GM12878 (cell line): ENCODE measurements at regions not wholly inside any gene's neighbourhood (a gene's known extent, or its start where the extent isn't known, plus 50 kb on each side); places are given as distances from the start of the nearest gene placed in this dataset.
A peak's percentile ranks its signal among the peaks of the same experiment; 100 is the strongest.

Source experiments
- ATAC-seq: fragments of 200-7000 bp; cut with Tn5 transposase; 3 replicates; pipeline ENCODE4 v1.9.1; 2020; ENCODE audit warnings: mild to moderate bottlenecking, moderate library complexity
- BruUV-seq: library from RNA; stranded (reverse); fragments of 400-500 nt; replicated peaks from 2 replicates; lab custom pipeline; 2021; lab: Mats Ljungman, UMichigan
- CTCF ChIA-PET: fragments of 300-600 bp; sonication (Branson Sonifier 250); formaldehyde crosslinking; extraction: SDS; loops from one replicate; lab custom pipeline; 2021; ENCODE audit warnings: inconsistent platforms; lab: Yijun Ruan, JAX
- POLR2A ChIA-PET: fragments of 350-600 bp; formaldehyde crosslinking; extraction: SDS; loops from one replicate; lab custom pipeline; 2021; ENCODE audit warnings: inconsistent platforms; lab: Charles Lee
- RAD21 ChIA-PET: fragments of 300-600 bp; sonication (Branson Sonifier 250); formaldehyde crosslinking; loops from one replicate; lab custom pipeline; 2023; ENCODE audit warnings: antibody characterized with exemption; ENCODE audit not compliant: unreplicated experiment; lab: Charles Lee
- SMC1A ChIA-PET: fragments of 300-600 bp; sonication (Branson Sonifier 250); formaldehyde crosslinking; loops from one replicate; lab custom pipeline; 2023; ENCODE audit not compliant: unreplicated experiment, uncharacterized antibody; lab: Charles Lee
- DNase-seq: peaks from one replicate; pipeline ENCODE4 v3.0.0-alpha.2; 2011; ENCODE audit warnings: low read depth, low spot score
- FAIRE-seq: peaks from 3 replicates; lab custom pipeline; 2011; peaks lifted over from hg19 to GRCh38; lab: Jason Lieb, UNC
- H2AFZ ChIP-seq: 2 replicates; pipeline ENCODE4 v1.6.0; 2011; ENCODE audit warnings: low read depth, low read length, control low read depth; ENCODE audit not compliant: control insufficient read depth
- H3K27ac ChIP-seq: 2 replicates; pipeline ENCODE4 v1.5.1; 2011; ENCODE audit warnings: control low read depth; ENCODE audit not compliant: control insufficient read depth, insufficient read depth
- H3K27me3 ChIP-seq, 2 experiments: replicated peaks in 1 of 2; 2 replicates each; pipeline versions ENCODE4 v1.6.0 to v1.6.1; 2011; ENCODE audit warnings: low read length in 1 of 2; ENCODE audit not compliant: control insufficient read depth in 2 of 2, insufficient read depth in 2 of 2
- H3K36me3 ChIP-seq, 2 experiments: 2 replicates each; pipeline ENCODE4 v1.5.1; 2011; ENCODE audit warnings: low read length in 1 of 2; ENCODE audit not compliant: control insufficient read depth in 2 of 2, insufficient read depth in 2 of 2
- H3K4me1 ChIP-seq: 2 replicates; pipeline ENCODE4 v1.6.1; 2011; ENCODE audit warnings: mild to moderate bottlenecking, low read length, moderate library complexity, mixed read lengths; ENCODE audit not compliant: control insufficient read depth, insufficient read depth
- H3K4me2 ChIP-seq: 2 replicates; pipeline ENCODE4 v1.6.0; 2011; ENCODE audit warnings: control low read depth; ENCODE audit not compliant: control insufficient read depth, insufficient read depth
- H3K4me3 ChIP-seq: fragments of 200-600 bp; sonication (generic); 2 replicates; pipeline ENCODE4 v1.5.1; 2016
- H3K79me2 ChIP-seq: 2 replicates; pipeline ENCODE4 v1.6.0; 2011; ENCODE audit warnings: low read length; ENCODE audit not compliant: control insufficient read depth, insufficient read depth
- H3K9ac ChIP-seq: 2 replicates; pipeline ENCODE4 v1.8.0; 2011; ENCODE audit warnings: low read length, control low read depth, mixed read lengths; ENCODE audit not compliant: control insufficient read depth, insufficient read depth
- H3K9me3 ChIP-seq: replicated peaks from 3 replicates; pipeline ENCODE4 v1.5.1; 2011; ENCODE audit warnings: mild to moderate bottlenecking, low read length; ENCODE audit not compliant: control insufficient read depth, insufficient read depth
- H4K20me1 ChIP-seq: 2 replicates; pipeline ENCODE4 v1.6.0; 2011; ENCODE audit not compliant: control insufficient read depth, insufficient read depth
- CTCF ChIP-seq, 3 experiments: IDR thresholded peaks in 2 of 3; conservative IDR thresholded peaks in 1 of 3; 2 replicates each; pipeline ENCODE4 v1.5.1; 2011; ENCODE audit warnings: low read depth in 3 of 3, low read length in 3 of 3, mild to moderate bottlenecking in 3 of 3, control low read depth in 2 of 3, moderate library complexity in 2 of 3, inconsistent platforms in 1 of 3, mixed read lengths in 1 of 3; ENCODE audit not compliant: control insufficient read depth in 2 of 3, insufficient read depth in 1 of 3; ENCODE audit errors: extremely low read depth in 1 of 3
- IRF3 ChIP-seq: fragments of 450-650 bp; IDR thresholded peaks from 2 replicates; pipeline ENCODE4 v1.6.1; 2014; ENCODE audit warnings: mild to moderate bottlenecking
- MEF2B ChIP-seq: fragments of 450-650 bp; IDR thresholded peaks from 2 replicates; pipeline ENCODE4 v1.6.1; 2018; ENCODE audit warnings: mild to moderate bottlenecking, moderate library complexity; ENCODE audit not compliant: partially characterized antibody, poor library complexity, severe bottlenecking
- NR2C1 ChIP-seq: fragments of 450-650 bp; IDR thresholded peaks from 2 replicates; pipeline ENCODE4 v1.6.1; 2017; ENCODE audit warnings: antibody characterized with exemption, mild to moderate bottlenecking, moderate library complexity
- PBX3 ChIP-seq: IDR thresholded peaks from 2 replicates; pipeline ENCODE4 v1.6.1; 2011; ENCODE audit warnings: mild to moderate bottlenecking, low read depth, low read length, moderate library complexity; ENCODE audit not compliant: insufficient replicate concordance
- RBBP5 ChIP-seq: fragments of 200-600 bp; sonication (generic); conservative IDR thresholded peaks from 2 replicates; pipeline ENCODE4 v1.6.1; 2016
- SMC3 ChIP-seq: IDR thresholded peaks from 2 replicates; pipeline ENCODE4 v1.6.1; 2011; ENCODE audit warnings: low read length, improper control_type of control experiment, borderline replicate concordance
- STAT1 ChIP-seq: fragments of 450-650 bp; conservative IDR thresholded peaks from 2 replicates; pipeline ENCODE4 v1.6.1; 2014; ENCODE audit warnings: antibody characterized with exemption, mild to moderate bottlenecking
- STAT3 ChIP-seq: IDR thresholded peaks from 2 replicates; pipeline ENCODE4 v1.6.1; 2011; ENCODE audit warnings: low read depth, low read length, improper control_type of control experiment
- ZNF207 ChIP-seq: fragments of 450-650 bp; IDR thresholded peaks from 2 replicates; pipeline ENCODE4 v1.6.1; 2014; ENCODE audit warnings: antibody characterized with exemption, mild to moderate bottlenecking, borderline replicate concordance
- ZNF622 ChIP-seq: fragments of 450-650 bp; IDR thresholded peaks from 2 replicates; pipeline ENCODE4 v1.6.1; 2017; ENCODE audit warnings: mild to moderate bottlenecking, inconsistent platforms
- WGBS: methylation state at CpG from one replicate; pipeline ENCODE4 v1.1.6; 2016; ENCODE audit warnings: low lambda C conversion rate; ENCODE audit not compliant: insufficient replicate concordance, insufficient coverage; ENCODE audit errors: missing lambda C conversion rate; 5-methylcytosine and 5-hydroxymethylcytosine counted together
- in situ Hi-C: fragments of 300-500 bp; cut with MboI; formaldehyde crosslinking; loops from 9 replicates; pipeline ENCODE4 v1.14.3; 2018; ENCODE audit warnings: mixed read lengths
- intact Hi-C: fragments of 100-400 bp; cut with micrococcal nuclease; formaldehyde crosslinking; loops from one replicate; pipeline ENCODE4 v1.14.2; 2022; ENCODE audit not compliant: unreplicated experiment

- TF ChIP-seq IRF3 (no peak), MEF2B (no peak)
Measured at GRCh38 chr16:19972111-19972510, 87.5 kb upstream of the GPRC5B start (continued).

- Histone ChIP-seq H3K4me3 (no peak overlapping the region), H2AFZ (no peak overlapping the region), H3K4me1 (no peaks in the 10 kb centered on the region), H3K4me2 (no peak overlapping the region), H3K9me3 (no peaks in the 10 kb centered on the region), H3K36me3 (no peaks in the 10 kb centered on the region), H3K27me3 (no peaks in the 10 kb centered on the region), H3K27ac (no peak overlapping the region), H3K79me2 (no peaks in the 10 kb centered on the region), H4K20me1 (no peaks in the 10 kb centered on the region), H3K9ac (no peak overlapping the region)
- ChIA-PET RAD21 (no interaction called here), POLR2A (no interaction called here), SMC1A (interaction anchor here (1.0 kb wide), 1 partner anchor 332 kb away, joined by 3 read pairs; no protein-coding TSS in a partner anchor), CTCF (no interaction called here)
- no peak for TF ChIP-seq ZNF622
- 0 out of 6 replicates have a peak, but pooled peaks of 1 of the 3 experiments have one; percentile 3 for TF ChIP-seq CTCF (IDR thresholded peaks at IDR 0.05 in 2 of 3, conservative IDR thresholded peaks at IDR 0.05 in 1 of 3; ENCODE audit: control insufficient read depth in 2 of 3, extremely low read depth in 1 of 3, insufficient read depth in 1 of 3, low read depth in 3 of 3, low read length in 3 of 3)
- TF ChIP-seq STAT1: no peak
- no peak for TF ChIP-seq RBBP5
- no peak for TF ChIP-seq STAT3
- no peak for TF ChIP-seq NR2C1
- TF ChIP-seq SMC3: no peak
- TF ChIP-seq ZNF207: no peak
- TF ChIP-seq PBX3: no peak
- ATAC-seq: no peak
- in situ Hi-C loops: no loop called here
- intact Hi-C loops: no loop called here
- no peak for DNase-seq
- WGBS: 23% methylated on average over 8 of the region's 8 CpGs
- no TSS peak for BruUV-seq
- no peak for FAIRE-seq
Measured at GRCh38 chr16:19968891-19969683, 84.4 kb upstream of the GPRC5B start.
